NCI-H2081 treated with DMSO at 0.1 percent for 48 hours (cell line): ENCODE measurements at regions not wholly inside any gene's neighbourhood (a gene's known extent, or its start where the extent isn't known, plus 50 kb on each side); places are given as distances from the start of the nearest gene placed in this dataset.
A peak's percentile ranks its signal among the peaks of the same experiment; 100 is the strongest.
"Not testable (repeated sequence)": the region's sequence is repeated elsewhere in the genome, so short reads cannot be mapped to it uniquely, and the experiment has no call there.

ENCODE experiments used
- DNase-seq: peaks from one replicate; lab custom pipeline; 2025; lab: John Stamatoyannopoulos, UW

DNA sequence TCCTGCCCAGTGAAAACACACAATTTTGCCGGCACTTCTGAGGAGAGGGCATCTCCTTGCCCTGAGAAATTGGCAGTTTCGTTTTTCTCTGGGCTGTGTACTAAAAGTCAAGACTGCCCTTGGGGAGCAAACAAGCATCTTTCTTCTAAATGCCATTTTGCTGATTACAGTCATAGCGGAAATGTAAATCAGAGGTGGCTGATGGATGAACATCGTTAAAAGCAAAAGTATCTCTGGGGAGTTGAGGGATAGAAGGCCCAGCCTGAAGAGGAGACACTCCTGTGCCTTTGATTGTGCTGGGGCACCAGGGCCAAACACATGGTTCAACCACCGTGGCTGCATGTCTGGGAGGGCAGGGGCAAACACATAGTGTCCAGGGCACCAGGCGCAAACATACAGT is 49.8 kb downstream of the ABCC12 start:
- no peak for DNase-seq

DNA sequence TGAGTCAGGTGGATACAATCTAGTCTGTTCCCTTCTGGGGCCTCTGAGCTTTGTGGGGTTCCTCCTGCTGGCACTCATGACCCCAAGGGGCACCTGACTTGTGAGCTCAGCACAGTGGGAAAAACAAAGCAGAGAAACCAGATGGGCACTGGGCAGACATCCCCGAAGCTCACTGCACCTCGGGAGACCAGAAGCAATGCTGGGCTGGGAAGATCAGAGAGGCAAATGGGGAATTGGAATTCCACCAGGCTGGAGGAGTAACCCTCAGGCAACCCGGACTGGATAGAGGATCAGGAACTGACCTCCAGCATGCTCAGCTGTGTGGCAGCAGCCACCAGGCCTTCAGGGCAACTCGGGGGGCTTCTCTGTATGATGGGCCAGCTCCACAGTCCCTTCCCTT is 50.3 kb downstream of the ABCC12 start:
- no peak for DNase-seq

DNA sequence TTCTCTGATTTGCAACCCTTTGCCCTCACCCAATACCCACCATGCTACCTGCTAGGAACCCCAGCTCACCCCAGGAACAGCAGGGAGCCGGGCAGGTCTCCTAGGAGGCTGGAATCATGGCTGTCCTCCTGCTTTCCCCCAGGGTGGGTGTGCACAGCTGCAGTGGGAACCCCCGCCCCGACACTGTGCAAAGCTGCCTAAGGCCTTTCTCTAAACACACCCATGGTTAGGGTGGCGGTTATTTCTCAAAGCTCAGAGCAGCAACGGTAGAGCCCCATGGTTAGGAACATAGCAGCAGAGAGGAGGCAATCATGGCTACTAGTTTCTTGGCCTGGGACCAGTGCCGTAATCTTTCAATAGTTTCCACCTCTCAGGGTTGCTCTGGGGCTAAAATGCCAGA is 52.2 kb downstream of the ABCC12 start:
- DNase-seq, result no peak

DNA sequence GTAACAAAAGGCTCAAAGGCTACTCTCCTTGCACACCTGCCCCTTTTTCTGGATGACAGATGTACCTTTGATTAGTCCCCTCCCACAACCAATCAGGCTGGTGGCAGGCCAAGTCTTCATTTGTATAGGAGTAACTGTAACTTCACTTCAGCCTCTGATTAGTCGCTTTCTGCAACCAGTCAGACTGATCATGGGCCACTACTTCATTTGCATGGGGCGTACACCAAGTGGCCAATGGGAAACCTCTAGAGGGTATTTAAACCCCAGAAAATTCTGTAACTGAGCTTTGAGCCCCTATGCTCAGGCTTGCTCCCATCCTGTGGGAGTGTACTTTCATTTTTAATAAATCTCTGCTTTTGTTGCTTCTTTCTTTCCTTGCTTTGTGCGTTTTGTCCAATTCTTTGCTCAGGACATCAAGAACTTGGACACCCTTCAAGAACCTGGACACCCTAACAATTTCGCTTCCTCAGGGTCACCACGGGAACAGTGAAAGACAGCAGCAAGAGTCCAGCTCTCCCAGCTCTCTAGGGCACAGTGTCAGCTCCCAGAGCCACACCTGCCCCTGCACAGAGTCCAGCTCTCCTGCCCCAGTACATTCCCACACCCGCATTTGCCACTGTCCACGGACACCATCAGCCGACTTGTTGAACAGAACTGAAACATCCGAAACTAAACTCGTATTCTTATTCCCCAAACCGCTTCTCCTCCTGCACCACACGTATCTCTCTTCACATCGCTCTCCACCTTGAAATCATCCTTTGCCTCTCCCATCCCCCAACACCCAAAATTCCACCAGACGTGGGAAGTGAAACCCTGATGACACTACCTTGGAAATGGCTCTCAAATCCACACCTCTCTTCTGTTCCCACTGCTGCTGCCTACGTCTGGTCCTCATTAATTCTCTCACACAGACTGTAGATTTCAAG is 53.4 kb downstream of the ABCC12 start:
- DNase-seq, result peak; percentile 40

DNA sequence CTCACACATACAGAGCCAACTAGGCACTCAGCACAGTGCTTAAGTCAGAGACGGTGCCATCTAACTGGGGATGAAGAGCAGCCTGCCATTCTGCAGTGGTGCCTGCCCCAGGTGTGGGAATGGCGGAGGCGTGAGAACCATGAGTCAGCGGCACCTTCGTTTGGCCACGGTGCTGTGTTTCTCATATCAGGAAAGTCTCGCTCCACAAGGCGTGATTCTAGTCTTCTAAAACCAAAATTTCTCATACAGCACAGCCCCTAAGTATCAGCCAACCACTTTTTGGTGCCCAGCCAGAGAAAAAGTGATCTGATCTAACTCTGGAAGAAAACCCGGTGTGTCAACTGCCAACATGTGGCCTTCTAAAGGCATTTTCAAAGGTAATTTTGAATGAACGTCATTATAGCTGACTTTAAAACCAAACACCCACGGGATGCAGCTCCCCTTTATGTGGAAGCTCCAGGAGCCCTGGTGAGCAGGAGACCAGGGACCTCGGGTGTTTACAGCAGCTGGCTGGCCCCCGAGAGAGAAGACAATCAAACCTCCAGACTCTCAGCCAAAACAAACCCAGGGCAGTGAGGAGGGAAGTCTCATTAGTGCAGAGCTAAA is 54.6 kb downstream of the ABCC12 start:
- no peak for DNase-seq

DNA sequence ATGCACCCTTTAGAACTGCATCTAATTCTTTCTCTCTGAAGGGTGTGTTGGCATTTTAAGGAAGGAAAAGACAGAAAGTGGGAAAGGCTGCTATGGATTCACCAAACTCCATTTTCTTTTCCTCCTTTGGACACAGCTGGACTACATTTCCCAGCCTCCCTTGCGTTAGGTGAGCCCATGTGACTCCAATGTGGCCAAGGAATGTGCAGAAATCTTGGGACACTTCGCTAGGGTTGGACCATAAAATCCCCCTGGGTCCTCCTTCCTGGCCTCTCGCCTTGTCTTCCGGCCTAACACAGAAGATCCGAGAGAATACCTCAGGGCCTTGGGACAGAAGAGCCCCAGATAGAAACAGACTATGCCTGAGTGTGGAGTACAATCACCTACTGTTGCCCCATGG is 56.3 kb downstream of the ABCC12 start:
- no peak for DNase-seq

DNA sequence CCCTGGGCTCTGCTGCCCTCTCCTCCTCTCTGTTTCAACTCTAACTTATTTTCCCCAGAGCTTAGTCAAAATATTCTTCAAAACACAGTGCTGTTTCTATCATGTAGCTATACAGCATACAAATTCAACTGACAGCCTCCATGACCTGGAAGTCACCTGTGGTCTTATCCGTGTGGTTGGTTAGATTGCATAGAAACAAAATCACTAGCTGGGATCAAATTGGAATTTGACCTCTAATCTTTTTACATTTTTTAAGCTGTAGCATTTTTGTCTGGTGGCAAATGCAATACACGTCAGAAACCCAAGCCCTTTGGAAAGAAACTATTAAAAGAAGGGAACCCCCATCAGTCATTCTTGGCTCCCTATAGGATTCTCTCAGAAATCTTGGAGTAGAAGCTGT is 57.3 kb downstream of the ABCC12 start:
- DNase-seq, result no peak

DNA sequence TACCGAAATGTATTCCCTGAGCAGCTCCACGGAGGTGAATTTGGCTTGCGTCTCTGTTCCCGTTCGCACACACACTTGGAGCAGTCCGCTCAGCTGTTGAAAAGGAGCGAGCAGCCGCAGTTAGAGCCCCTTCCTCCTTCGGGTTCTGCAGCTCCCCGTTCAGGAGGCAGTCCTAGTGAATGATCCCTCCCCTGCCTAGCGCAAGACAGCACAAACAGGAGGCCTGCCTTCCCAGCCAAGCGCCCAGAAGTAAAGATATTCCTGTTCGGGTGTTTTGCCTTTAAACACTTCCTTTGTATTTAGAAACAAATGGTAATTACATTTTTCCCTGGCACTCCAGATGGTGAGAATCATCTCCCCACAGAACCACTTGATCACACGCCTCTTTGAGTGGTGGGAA is 64.7 kb downstream of the ABCC12 start:
- DNase-seq, result no peak

DNA sequence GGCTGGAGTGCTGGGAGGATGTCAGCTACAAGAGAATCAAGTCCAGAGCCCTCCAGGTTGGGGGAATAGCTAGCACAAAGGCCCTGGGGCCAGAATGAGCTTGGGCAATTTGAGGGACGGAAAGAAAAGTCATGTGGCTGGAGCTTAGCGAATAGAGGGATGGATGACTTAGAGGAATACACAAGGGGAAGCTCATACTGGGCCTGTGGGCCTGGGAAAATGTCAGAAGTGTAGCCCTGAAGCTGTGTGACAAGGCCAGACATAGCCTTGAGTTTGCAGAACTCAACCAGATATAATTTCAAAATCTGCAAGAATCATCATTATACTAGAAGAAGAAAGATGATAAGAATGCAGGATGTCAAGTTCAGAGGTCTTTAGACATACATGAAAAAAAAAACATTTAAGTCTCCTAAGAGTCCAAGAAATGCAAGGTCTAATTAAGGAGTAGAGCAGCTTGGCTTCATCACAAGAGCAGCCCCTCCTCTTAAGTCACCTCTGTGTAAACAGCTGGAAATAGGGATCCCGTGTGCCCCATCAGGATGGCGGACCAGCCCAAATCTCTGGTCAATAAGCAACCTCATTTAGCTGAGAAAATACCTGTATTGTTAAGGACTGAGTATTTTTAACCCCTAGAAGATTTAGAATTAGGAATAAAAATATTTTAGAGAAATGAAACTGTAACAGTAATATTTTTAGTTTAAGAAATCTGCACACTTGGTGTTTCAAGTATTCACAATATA is 66.6 kb downstream of the ABCC12 start:
- DNase-seq, result no peak

DNA sequence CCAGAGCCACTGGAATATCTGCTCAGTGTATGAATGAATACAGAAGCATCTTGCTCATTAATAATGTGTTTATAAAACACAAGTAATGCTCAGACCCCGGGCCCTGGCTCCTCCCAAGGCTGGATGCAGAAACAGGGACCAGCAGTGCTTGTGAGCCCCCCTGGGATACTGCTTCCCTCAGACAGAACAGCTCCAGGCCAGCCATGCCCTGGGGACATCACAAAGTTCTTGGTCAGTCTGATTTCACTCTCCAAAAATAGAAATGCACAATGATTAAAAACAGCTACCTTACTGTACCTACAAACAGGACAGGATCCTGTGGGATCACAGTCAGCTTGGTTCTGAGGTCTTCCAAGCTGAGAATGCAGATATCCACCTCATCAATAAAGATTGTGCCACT is 68.2 kb downstream of the ABCC12 start:
- DNase-seq, result no peak

DNA sequence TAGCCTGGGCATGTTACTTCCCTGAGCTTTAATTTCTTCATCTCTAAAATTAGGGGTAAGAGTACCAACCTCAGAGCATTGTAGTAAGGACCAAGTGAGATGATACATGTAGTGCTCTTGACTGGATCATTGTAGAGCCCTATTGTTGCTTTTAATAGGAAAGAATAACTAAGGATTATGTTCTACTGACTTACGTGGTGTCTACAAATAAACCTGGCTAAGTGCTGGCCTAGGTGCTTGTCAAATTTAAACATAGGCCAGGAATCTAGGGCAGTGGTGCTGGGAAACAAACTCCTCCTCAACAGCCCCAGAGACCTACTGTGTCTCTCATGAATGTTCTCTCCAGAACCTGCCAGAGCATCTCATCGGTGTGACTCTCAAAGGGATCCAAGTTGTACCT is 69.4 kb downstream of the ABCC12 start:
- no peak for DNase-seq

DNA sequence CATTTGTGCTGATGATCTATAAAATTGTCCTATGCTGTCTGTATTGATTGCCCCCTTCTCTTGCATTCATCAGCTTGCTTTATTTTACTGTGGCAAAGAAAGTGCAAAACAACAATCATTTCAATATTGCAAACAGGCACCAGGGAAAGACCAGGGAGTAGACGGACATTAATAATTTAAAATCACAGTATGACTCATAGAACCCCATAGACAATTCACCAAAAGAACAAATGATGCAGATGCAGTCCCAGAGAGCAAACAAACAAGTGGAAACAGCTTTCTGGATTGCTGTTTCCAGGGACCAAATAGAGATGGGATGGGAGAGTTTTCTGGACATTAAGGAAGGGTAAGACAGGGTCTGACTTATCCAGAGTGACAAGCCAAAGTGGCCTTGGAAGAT is 70.1 kb downstream of the ABCC12 start:
- DNase-seq, result no peak

DNA sequence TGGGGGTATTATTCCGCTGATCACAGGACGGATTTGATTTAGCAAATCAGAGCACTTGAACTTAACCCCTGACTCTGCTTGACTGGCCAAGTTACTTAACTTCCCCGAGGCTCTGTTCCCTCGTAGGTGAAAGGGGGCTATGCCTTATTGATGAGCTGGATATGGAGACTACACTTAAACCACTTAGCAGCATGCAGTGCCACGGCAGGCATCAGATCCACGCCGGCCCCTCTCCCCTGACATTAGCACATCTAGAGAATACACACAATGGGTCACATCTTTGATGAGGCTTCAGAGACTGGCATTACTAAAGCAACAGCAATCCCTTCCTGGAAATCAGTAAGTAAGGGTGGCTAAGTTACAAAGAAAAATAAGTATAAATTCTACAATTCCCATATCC is 71.0 kb downstream of the ABCC12 start:
- DNase-seq, result no peak

DNA sequence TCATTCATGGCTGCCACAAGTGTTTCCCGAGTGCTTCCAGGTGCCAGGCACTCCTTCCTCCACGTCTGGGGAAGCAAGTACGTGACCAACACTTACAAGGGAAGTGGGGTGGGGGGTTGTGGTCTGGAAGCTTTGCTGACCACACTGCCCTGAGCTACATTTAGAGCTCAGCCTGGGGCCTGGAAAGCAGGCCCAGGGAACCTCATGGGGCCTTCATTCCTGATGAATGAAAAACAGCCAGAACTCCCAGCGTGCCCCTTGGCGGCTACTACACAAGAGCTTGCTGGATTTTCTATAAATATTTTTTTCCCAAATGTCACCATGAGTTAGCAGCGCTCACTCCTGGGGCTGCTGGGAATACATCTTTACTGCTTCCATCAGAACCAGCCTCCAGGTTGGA is 73.3 kb downstream of the ABCC12 start:
- no peak for DNase-seq

DNA sequence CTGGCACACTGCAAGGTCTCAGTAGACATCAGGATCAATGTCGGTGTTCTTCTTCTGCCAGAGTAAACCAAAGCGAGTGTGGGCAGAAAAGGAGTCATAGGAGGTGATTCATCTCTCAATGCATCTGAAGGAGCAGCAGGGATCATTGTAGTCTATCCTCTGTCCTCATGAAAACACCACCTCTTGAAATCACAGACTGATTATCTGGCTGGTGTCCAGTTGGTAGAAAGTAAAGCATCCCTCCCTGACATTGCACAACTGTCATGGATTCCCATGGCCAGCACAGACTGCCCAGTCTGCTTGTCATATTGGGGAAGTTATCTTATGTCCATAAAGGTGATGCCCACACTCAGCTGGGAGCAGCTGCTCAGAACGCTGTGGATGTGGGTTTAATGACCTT is 74.1 kb downstream of the ABCC12 start:
- DNase-seq, result no peak

DNA sequence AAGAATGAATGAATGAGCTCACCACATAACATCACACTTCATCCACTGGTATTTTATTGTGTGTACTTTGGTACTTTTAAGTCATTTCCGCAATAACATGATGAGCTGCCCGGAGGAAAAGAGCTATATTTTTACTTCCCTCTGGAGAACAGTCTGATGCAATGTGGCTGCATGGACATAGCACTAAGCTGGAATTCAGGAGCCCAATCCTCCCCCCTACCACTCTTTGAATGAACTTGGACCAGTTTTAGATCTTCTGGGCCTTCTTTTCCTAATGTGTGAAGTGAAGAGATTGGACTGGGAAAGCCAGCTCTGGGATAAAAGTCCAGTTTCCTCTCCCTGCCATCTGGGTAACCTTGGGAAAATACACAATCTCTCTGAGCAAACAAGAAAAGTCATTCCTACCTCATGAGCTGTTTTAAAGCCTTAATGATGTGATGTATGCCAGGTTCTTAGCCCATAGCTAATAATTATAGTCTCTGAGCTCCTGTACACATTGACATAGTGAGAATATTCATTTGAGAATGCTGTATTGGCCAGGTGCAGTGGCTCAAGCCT is 79.3 kb downstream of the ABCC12 start:
- DNase-seq, result peak; percentile 35

DNA sequence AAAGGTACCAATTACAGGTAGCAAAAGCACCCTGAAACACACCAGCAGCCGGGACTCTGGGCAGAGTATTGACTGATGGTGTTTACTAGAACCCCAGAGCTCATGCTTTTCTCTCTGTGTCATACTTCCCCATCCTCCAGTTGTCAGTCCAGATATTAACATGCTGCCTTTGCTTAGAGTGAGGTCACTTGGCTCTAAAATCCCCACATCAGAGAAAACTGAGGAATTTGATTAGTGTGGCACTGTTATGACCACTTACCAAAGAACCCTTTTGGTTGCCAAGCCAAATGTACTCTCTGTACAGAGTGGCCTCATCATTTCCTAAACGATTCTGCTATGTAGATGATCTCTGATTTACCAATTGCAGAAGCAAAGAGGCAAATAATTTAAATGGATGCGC is 80.4 kb downstream of the ABCC12 start:
- no peak for DNase-seq

DNA sequence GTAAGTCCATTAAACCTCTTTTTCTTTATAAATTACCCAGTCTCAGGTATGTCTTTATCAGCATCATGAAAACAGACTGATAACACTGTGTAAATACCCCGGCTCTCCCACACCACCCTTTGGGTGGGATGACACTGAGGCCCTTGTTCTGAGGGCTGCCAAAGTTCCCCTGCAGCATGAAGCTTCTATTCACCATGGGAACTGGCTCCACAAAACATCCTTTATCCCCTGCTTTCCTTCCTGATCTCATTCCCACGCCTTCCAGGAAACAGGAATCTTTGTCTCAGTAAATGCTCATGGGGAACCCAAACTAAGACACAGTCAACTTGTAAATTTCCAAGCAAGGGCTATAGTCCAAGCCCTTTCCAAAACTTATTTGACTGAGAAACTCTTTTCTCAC is 88.4 kb downstream of the ABCC12 start:
- DNase-seq, result no peak

DNA sequence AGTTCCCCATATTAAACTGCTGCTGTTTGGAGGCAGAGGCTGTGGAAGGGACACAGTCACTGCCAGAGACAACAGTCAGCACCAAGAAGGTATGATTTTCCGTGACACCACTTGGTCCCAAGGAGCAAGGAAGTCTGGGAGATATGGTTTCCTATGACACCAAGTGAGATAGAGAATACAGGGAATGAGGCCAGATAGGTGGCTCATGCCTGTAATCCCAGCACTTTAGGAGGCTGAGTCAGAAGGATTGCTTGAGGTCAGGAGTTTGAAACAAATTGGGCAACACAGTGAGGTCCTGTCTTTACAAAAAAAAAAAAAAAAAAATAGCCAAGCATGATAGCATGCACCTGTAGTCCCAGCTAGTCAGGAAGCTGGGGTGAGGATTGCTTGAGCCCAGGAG is 90.8 kb downstream of the ABCC12 start:
- DNase-seq, result no peak

DNA sequence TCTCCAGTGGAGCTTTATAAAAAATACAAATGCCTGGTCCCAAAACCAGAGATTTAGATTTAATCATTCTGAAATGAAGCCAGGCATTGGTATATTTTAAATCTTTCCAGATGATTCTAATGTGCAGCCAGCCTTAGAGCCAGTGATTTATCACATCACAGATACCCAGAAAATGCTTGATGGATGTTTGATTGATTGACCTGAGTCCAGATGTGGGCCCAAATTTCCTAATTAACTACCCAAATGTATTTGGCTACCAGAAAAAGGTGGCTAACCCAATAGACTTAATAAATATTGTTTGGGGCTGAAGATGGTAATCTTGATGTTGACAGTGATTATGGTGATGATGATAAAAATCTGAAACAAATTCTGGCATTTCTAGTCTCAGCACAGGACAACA is 93.1 kb downstream of the ABCC12 start:
- no peak for DNase-seq

DNA sequence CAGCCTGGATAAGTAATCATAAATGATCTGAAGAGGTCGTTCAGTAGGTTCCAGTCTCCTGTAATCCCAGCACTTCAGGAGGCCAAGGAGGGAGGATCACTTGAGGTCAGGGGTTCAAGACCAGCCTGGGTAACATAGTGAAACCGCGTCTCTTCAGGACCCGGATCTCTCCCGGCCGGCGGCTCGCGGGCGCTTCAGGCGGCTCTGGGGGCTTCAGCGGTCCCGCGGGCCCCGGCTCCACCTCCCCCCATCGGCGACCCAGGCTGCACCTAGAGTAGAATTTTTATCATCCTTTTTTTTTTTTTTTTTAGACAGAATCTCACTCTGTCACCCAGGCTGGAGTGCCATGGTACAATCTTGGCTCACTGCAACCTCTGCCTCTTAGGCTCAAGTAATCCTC is 95.9 kb downstream of the ABCC12 start:
- DNase-seq, result no peak

DNA sequence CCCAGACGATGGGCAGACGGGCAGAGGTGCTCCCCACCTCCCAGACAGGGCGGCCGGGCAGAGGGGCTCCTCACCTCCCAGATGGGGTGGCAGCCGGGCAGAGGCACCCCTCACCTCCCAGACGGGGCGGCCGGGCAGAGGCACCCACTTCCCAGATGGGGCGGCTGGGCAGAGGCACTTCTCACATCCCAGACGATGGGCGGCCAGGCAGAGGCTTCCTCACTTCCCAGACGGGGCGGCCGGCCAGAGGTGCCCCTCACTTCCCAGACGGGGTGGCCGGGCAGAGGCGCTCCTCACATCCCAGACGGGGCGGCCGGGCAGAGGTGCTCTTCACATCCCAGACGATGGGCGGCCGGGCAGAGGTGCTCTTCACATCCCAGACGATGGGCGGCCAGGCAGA is 96.6 kb downstream of the ABCC12 start:
- not testable (repeated sequence) for DNase-seq

DNA sequence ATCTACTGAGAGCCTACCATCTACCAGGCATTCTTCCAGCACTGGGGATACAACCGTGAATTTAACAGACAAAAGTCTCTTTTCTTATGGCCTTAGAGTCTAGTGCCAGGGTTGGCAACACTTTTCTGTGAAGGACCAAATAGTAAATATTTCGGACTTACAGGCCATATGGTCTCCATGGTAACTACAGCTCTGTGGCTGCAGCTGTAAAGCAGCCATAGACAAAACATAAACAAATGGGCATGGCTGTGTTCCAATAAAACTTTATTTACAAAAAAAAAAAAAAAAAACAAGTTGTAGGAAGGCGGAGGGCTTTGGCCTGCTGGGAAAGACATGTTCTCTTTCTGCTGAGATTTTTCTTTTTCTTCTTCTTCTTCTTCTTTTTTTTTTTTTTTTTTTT is 98.7 kb downstream of the ABCC12 start:
- DNase-seq, result no peak
